MM.1S (cell line): ENCODE measurements at regions not wholly inside any gene's neighbourhood (a gene's known extent, or its start where the extent isn't known, plus 50 kb on each side); places are given as distances from the start of the nearest gene placed in this dataset.

Source experiments
- DNase-seq: peaks from one replicate; pipeline ENCODE4 v3.0.0-alpha.2; 2015
- H2AFZ ChIP-seq: fragments of 300-600 bp; sonication (generic); 2 replicates; pipeline ENCODE4 v1.6.0; 2016; ENCODE audit warnings: antibody characterized with exemption, low read length
- H3F3A ChIP-seq: fragments of 300-600 bp; sonication (generic); 2 replicates; pipeline ENCODE4 v1.6.1; 2016; ENCODE audit warnings: mild to moderate bottlenecking, antibody characterized with exemption, low read length, moderate library complexity, mixed read lengths; ENCODE audit not compliant: insufficient read depth
- H3K27ac ChIP-seq: fragments of 300-600 bp; sonication (generic); 2 replicates; pipeline ENCODE4 v1.5.1; 2016; ENCODE audit warnings: mild to moderate bottlenecking, low read length
- H3K27me3 ChIP-seq: fragments of 300-600 bp; sonication (generic); replicated peaks from 2 replicates; pipeline ENCODE4 v1.6.0; 2016; ENCODE audit warnings: low read length; ENCODE audit not compliant: insufficient read depth
- H3K36me3 ChIP-seq: fragments of 300-600 bp; sonication (generic); replicated peaks from 2 replicates; pipeline ENCODE4 v1.6.1; 2016; ENCODE audit warnings: mild to moderate bottlenecking, low read length, mixed read lengths; ENCODE audit not compliant: insufficient read depth
- H3K4me1 ChIP-seq: fragments of 300-600 bp; sonication (generic); 2 replicates; pipeline ENCODE4 v1.6.1; 2016; ENCODE audit warnings: low read length, mixed read lengths
- H3K4me2 ChIP-seq: fragments of 300-600 bp; sonication (generic); 2 replicates; pipeline ENCODE4 v1.6.0; 2016; ENCODE audit warnings: low read depth, low read length
- H3K4me3 ChIP-seq: fragments of 300-600 bp; sonication (generic); 2 replicates; pipeline ENCODE4 v1.5.1; 2016; ENCODE audit warnings: low read length, mixed read lengths
- H3K79me2 ChIP-seq: fragments of 300-600 bp; sonication (generic); 2 replicates; pipeline ENCODE4 v1.6.1; 2016; ENCODE audit warnings: mixed run types, low read length, mixed read lengths
- H3K9ac ChIP-seq: fragments of 300-600 bp; sonication (generic); 2 replicates; pipeline ENCODE4 v1.6.1; 2016; ENCODE audit warnings: low read length, mixed read lengths
- H3K9me2 ChIP-seq: fragments of 300-600 bp; sonication (generic); replicated peaks from 2 replicates; pipeline ENCODE4 v1.6.1; 2016; ENCODE audit warnings: mild to moderate bottlenecking, low read length, mixed read lengths; ENCODE audit not compliant: insufficient read depth
- H3K9me3 ChIP-seq: fragments of 300-600 bp; sonication (generic); replicated peaks from 2 replicates; pipeline ENCODE4 v1.6.1; 2016; ENCODE audit warnings: mild to moderate bottlenecking, low read length, mixed read lengths; ENCODE audit not compliant: insufficient read depth
- H4K20me1 ChIP-seq: fragments of 300-600 bp; sonication (generic); 2 replicates; pipeline ENCODE4 v1.6.1; 2016; ENCODE audit warnings: mild to moderate bottlenecking, low read length, moderate library complexity, mixed read lengths; ENCODE audit not compliant: insufficient read depth
- EZH2 ChIP-seq: fragments of 300-600 bp; sonication (generic); optimal IDR thresholded peaks from 2 replicates; pipeline ENCODE3; 2017; ENCODE audit warnings: low read depth, mild to moderate bottlenecking, antibody characterized with exemption, low read length, mixed read lengths
- EZH2phosphoT487 ChIP-seq: fragments of 300-600 bp; sonication (generic); IDR thresholded peaks from 2 replicates; pipeline ENCODE4 v1.6.1; 2018; ENCODE audit warnings: antibody characterized with exemption, low read length
- TF ChIP-seq, protein P1 (sequence below): fragments of 300-600 bp; sonication (generic); IDR thresholded peaks from 2 replicates; pipeline ENCODE4 v1.5.1; 2016; ENCODE audit warnings: antibody characterized with exemption, low read length, mixed read lengths

DNA sequence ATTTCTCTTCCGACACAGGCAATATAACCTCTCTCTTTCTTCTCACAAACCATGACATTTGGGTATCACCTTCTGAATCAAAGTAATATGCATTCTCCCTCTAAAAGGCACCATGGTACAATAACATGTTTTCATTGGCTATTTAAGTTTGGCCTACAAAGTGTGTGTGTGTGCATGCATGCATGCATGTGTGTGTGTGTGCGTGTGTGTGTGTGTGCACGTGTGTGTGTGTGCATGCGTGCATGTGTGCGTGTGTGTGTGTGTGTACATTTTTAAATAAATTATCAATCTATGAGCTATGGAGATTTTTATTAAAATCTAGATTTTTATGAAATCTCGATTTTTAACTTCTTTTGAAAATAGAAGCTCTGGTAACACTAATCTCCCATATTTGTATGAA, 745.3 kb upstream of the ZEB2 start:
- Histone ChIP-seq H4K20me1 (no peaks in the 10 kb centered on the region), H3K27me3 (no peaks in the 10 kb centered on the region), H3K9ac (no peak overlapping the region), H3K79me2 (no peaks in the 10 kb centered on the region), H3K27ac (no peak overlapping the region), H3K36me3 (no peaks in the 10 kb centered on the region), H3K4me2 (no peak overlapping the region), H3K4me1 (no peaks in the 10 kb centered on the region), H3K9me3 (no peaks in the 10 kb centered on the region), H3K9me2 (no peaks in the 10 kb centered on the region), H3K4me3 (no peak overlapping the region), H3F3A (no peaks in the 10 kb centered on the region), H2AFZ (no peak overlapping the region)
- TF ChIP-seq EZH2 = no peak
- TF ChIP-seq, protein P1, sequence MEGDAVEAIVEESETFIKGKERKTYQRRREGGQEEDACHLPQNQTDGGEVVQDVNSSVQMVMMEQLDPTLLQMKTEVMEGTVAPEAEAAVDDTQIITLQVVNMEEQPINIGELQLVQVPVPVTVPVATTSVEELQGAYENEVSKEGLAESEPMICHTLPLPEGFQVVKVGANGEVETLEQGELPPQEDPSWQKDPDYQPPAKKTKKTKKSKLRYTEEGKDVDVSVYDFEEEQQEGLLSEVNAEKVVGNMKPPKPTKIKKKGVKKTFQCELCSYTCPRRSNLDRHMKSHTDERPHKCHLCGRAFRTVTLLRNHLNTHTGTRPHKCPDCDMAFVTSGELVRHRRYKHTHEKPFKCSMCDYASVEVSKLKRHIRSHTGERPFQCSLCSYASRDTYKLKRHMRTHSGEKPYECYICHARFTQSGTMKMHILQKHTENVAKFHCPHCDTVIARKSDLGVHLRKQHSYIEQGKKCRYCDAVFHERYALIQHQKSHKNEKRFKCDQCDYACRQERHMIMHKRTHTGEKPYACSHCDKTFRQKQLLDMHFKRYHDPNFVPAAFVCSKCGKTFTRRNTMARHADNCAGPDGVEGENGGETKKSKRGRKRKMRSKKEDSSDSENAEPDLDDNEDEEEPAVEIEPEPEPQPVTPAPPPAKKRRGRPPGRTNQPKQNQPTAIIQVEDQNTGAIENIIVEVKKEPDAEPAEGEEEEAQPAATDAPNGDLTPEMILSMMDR = no peak
- TF ChIP-seq EZH2phosphoT487 = no peak
- no peak for DNase-seq

DNA sequence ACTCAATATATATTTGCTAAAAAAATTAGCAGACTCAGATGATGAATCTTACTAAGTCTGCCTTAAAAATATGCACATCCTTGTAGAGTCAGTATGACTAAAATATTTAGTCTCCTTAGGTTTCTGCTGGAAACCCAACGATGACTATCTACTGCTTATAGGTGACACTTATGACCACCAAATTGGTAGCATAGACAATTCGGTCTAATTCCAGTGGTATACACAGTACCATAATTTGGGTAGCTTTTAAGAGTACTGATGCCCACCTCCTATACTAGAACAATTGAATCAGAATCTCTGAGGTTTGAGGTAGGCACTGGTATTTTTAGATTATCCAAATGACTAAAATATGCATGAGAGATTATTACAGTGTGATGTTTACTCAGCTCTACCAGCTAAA, 740.8 kb upstream of the ZEB2 start:
- H2AFZ ChIP-seq = no peak overlapping the region
- H3K4me2 ChIP-seq = no peak overlapping the region
- H4K20me1 ChIP-seq = no peaks in the 10 kb centered on the region

GRCh38 chr2:145260081-145260480, 740.2 kb upstream of the ZEB2 start:
- no peaks in the 10 kb centered on the region for H3K79me2 ChIP-seq
- no peaks in the 10 kb centered on the region for H3K9me2 ChIP-seq
- H3K27ac ChIP-seq = no peak overlapping the region
- H3K4me2 ChIP-seq = no peak overlapping the region
- no peak overlapping the region for H3K9ac ChIP-seq
- TF ChIP-seq, protein P1 = no peak
- TF ChIP-seq EZH2phosphoT487 (no peak), EZH2 (no peak)
- H3K4me3 ChIP-seq = no peak overlapping the region
- H3F3A ChIP-seq = no peaks in the 10 kb centered on the region
- DNase-seq = no peak
- H3K4me1 ChIP-seq = no peaks in the 10 kb centered on the region
- no peaks in the 10 kb centered on the region for H3K27me3 ChIP-seq
- no peaks in the 10 kb centered on the region for H4K20me1 ChIP-seq
- H3K36me3 ChIP-seq = no peaks in the 10 kb centered on the region
- no peak overlapping the region for H2AFZ ChIP-seq
- H3K9me3 ChIP-seq = no peaks in the 10 kb centered on the region

More for the DNA sequence above, 740.8 kb upstream of the ZEB2 start:
- Histone ChIP-seq H3F3A (no peaks in the 10 kb centered on the region), H3K27ac (no peak overlapping the region), H3K4me1 (no peaks in the 10 kb centered on the region), H3K9me2 (no peaks in the 10 kb centered on the region), H3K36me3 (no peaks in the 10 kb centered on the region), H3K9me3 (no peaks in the 10 kb centered on the region), H3K4me3 (no peak overlapping the region), H3K27me3 (no peaks in the 10 kb centered on the region), H3K9ac (no peak overlapping the region), H3K79me2 (no peaks in the 10 kb centered on the region)
- no peak for DNase-seq
- no peak for TF ChIP-seq EZH2phosphoT487
- TF ChIP-seq, protein P1 = no peak
- no peak for TF ChIP-seq EZH2
